ENCODE measurements at regions not wholly inside any gene's neighbourhood (a gene's known extent, or its start where the extent isn't known, plus 50 kb on each side); places are given as distances from the start of the nearest gene placed in this dataset.

DNA sequence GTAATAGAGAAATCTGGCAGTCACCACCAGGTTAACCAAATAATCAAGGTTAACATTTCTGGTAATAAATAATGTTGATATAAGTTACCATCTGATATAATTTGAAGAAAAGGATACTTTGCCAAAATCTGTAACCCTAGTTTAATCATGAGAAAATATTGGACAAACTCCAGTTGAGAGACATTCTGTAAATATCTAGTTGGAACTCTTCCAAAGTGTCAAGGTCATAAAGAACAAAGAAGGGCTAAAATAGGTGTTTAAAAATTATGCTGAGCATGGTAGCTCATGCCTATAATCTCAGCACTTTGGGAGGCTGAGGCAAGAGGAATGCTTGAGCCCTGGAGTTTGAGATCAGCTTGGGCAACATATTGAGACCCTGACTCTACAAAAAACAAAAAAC, 253.3 kb downstream of the MRPS30 start:
- DNase-seq = no peak
- Histone ChIP-seq H3K27ac (no peak overlapping the region), H3K4me3 (no peak overlapping the region), H3K36me3 (no peaks in the 10 kb centered on the region), H3K27me3 (no peaks in the 10 kb centered on the region), H3K4me1 (no peaks in the 10 kb centered on the region), H3K9me3 (no peaks in the 10 kb centered on the region)
- TF ChIP-seq CTCF (IDR thresholded peaks at IDR 0.05) = no peak
- no peak for TF ChIP-seq POLR2A (IDR thresholded peaks at IDR 0.05)

DNA sequence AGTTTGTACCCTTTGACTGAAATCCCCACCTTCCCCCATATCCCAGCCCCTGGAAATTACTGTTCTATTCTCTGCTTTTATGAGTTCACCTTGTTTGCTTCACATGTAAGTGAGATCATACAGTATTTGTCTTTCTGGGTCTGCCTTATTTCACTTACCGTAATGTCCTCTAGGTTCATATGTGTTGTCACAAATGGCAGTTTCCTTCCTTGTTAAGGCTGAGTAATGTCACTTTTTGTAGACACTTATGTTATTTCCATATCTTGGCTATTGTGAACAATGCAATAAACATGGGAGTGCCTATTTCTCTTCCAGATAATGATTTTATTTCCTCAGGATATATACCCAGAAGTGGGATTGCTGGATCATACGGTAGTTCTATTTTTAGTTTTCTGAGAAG, 272.3 kb downstream of the MRPS30 start:
- Histone ChIP-seq H3K4me1 (no peaks in the 10 kb centered on the region), H3K4me3 (no peak overlapping the region), H3K27ac (no peak overlapping the region), H3K27me3 (no peaks in the 10 kb centered on the region), H3K9me3 (no peaks in the 10 kb centered on the region), H3K36me3 (no peaks in the 10 kb centered on the region)
- no peak for TF ChIP-seq POLR2A (IDR thresholded peaks at IDR 0.05)
- no peak for TF ChIP-seq CTCF (IDR thresholded peaks at IDR 0.05)
- no peak for DNase-seq

DNA sequence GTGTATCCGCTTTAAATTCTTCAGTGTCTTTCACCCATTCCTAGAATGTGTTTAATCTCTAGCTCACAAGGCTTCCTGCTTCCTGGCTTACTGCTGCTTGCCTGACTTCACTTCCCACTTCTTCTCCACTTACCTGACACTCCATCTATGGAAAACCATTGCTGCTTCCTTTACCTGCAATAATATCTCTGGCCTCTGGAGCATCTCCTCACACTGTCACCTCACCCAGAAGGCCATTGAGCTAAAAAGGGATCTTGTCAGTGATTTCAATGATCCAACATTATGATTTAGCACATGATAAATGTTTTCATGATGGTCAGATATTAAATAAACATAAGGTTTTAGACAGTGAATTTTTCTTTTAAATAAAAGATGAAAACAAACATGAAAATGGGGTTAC, 281.1 kb downstream of the MRPS30 start:
- H3K27ac ChIP-seq = no peak overlapping the region
- DNase-seq = no peak
- TF ChIP-seq POLR2A (IDR thresholded peaks at IDR 0.05) (no peak), CTCF (IDR thresholded peaks at IDR 0.05) (no peak)
- no peaks in the 10 kb centered on the region for H3K27me3 ChIP-seq
- no peaks in the 10 kb centered on the region for H3K9me3 ChIP-seq
- no peaks in the 10 kb centered on the region for H3K36me3 ChIP-seq
- no peak overlapping the region for H3K4me3 ChIP-seq
- H3K4me1 ChIP-seq = no peaks in the 10 kb centered on the region

DNA sequence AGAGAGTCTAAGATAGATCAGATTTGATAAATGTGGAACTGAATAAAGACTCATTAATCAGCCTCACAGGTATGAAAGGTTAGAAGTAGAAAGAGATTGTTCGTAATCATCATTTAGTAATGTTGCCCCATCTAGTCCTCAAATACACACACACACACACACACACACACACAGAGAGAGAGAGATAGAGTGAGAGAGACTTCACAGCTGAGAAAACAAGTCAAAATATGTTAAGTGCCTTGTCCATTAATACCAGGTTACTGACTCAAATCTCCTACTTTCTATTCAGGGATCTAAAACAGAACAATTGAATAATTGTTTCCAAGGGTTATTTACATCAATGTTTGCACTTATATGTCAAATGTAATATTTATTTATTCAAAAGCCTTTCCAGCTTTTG, 284.6 kb downstream of the MRPS30 start:
- no peak overlapping the region for H3K4me3 ChIP-seq
- no peak overlapping the region for H3K27ac ChIP-seq
- H3K27me3 ChIP-seq = no peaks in the 10 kb centered on the region
- DNase-seq = no peak
- no peaks in the 10 kb centered on the region for H3K4me1 ChIP-seq
- no peaks in the 10 kb centered on the region for H3K36me3 ChIP-seq
- no peaks in the 10 kb centered on the region for H3K9me3 ChIP-seq
- TF ChIP-seq CTCF (IDR thresholded peaks at IDR 0.05) (no peak), POLR2A (IDR thresholded peaks at IDR 0.05) (no peak)

- no peak for DNase-seq
- no peaks in the 10 kb centered on the region for H3K4me1 ChIP-seq
- no peaks in the 10 kb centered on the region for H3K9me3 ChIP-seq
- no peak overlapping the region for H3K27ac ChIP-seq
- TF ChIP-seq POLR2A (IDR thresholded peaks at IDR 0.05) = no peak
- no peak for TF ChIP-seq CTCF (IDR thresholded peaks at IDR 0.05)
- no peak overlapping the region for H3K4me3 ChIP-seq
- H3K36me3 ChIP-seq = no peaks in the 10 kb centered on the region
- no peaks in the 10 kb centered on the region for H3K27me3 ChIP-seq
Measured at GRCh38 chr5:45094876-45095440, 286.2 kb downstream of the MRPS30 start.

- no peak overlapping the region for H3K4me3 ChIP-seq
- H3K27ac ChIP-seq = no peak overlapping the region
- H3K27me3 ChIP-seq = no peaks in the 10 kb centered on the region
- H3K9me3 ChIP-seq = no peaks in the 10 kb centered on the region
- DNase-seq = no peak
- H3K36me3 ChIP-seq = no peaks in the 10 kb centered on the region
- no peak for TF ChIP-seq CTCF (IDR thresholded peaks at IDR 0.05)
- no peak for TF ChIP-seq POLR2A (IDR thresholded peaks at IDR 0.05)
- H3K4me1 ChIP-seq = no peaks in the 10 kb centered on the region
Measured at GRCh38 chr5:45098483-45098882, 289.7 kb downstream of the MRPS30 start.

Measured in Peyer's patch (tissue), 4 donors.